ENCODE measurements at regions not wholly inside any gene's neighbourhood (a gene's known extent, or its start where the extent isn't known, plus 50 kb on each side); places are given as distances from the start of the nearest gene placed in this dataset.

- TF ChIP-seq ZNF274 (IDR thresholded peaks at IDR 0.05; ENCODE audit: low read length): no peak
- no peak for TF ChIP-seq ZNF274 (tag by site-specific recombination; IDR thresholded peaks at IDR 0.05; ENCODE audit: borderline replicate concordance)
- TF ChIP-seq ZFP37 (tag by site-specific recombination; IDR thresholded peaks at IDR 0.05): no peak
- TF ChIP-seq ZFP3 (tag by site-specific recombination; IDR thresholded peaks at IDR 0.05; ENCODE audit: low read depth): no peak
Observed at GRCh38 chr4:128675083-128675482, 134.4 kb upstream of the JADE1 start.

Measured in HEK293 (cell line).